KG1 (cell line): ENCODE measurements at regions not wholly inside any gene's neighbourhood (a gene's known extent, or its start where the extent isn't known, plus 50 kb on each side); places are given as distances from the start of the nearest gene placed in this dataset.

Experiments
- DNase-seq: peaks from one replicate; lab custom pipeline; 2025; lab: John Stamatoyannopoulos, UW

DNA sequence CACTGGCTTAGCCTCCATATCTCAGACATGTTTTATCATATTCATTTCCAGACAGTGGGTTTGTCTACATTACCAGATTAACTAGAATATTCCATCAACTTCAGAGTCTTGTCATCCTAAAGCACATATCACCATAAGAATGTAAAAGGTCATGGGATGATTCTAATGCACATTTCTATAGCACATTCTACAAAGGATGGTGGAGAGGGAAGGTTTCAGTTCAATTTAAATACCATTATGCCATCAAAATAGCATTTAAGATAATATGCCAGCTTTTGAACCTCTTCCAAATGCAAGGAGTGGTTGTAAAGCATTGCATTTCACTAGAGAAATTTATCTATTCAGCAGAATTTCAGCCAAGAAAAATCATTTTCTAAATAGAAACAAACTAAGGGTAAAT is 970.5 kb downstream of the TTLL7 start:
- no peak for DNase-seq

DNA sequence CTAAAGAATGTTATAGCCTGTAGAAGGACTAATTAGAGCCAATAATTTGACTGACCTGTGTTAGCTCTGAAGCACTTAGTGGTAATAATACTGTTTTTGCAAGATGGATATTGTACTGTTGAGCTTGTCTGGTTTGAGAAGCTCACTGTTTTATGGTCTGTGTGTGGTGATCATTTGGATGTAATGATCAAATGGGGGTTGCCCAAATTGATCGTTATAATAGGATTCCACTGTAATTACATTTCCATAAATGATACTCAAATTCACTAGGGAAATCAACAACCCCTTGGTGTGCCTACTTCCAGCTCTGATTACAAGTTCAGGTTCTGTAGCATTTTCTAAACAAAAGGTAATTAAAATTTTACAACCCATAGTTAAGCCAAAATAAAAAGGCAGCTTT is 971.4 kb downstream of the TTLL7 start:
- DNase-seq, result no peak

DNA sequence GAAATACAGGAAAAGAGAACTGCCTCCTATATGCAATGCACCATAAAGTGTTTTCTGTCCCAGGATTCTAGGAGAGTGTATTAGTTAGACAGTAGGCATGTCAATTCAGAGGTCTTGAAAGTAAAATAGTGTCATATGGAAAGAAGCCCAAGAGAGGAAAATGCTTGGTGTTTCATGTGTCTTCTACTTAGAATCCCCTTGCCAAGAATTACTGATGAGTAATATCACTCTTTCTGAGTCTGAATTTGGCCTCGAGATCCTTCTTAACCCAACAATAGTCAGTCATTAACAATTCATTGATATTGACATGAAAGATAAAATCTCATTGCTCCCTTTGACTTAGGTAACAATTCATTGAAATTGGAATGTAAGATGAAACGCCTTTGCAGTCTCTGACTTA is 972.2 kb downstream of the TTLL7 start:
- no peak for DNase-seq

DNA sequence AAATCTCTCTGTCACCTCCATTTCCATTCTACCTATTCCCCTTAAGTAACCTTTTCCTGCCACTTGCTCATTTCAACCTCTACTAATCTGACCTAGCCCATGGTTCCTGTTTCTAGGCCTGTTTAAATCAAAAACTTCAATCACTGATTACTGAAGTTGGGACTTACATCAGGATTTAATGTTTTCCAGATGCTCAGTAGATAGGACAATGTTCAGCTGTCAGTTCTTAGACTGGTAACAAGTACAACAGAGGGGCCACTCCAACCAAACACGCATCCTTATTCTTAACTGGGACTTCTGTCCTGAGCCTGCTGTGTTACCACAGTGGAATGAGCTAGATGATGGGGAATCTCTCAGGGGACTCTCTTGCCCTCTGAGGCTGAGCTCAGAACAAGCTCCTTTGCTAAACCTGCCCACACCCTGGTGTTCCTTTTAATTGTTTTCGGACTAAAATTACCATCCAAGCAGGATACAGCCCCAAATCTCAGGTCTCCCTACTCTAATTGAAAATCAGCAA is 974.6 kb downstream of the TTLL7 start:
- no peak for DNase-seq

DNA sequence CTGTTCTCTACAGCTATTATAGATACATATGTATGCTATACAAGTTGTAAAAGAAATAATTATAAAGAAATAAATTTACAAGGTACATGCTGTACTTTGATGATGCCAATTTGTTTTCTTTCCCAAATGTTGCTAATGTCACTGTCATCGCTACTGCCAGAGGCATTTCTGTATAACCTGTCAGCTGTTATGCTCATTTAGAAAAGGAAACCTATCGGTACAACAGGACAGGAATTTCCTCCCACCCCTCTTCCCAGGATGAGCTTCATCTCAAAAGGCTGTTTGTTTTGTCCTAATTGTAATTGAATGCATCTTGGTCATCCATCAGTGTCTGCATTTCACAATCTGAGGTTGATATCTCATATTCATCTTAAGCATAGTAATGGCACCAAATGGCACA is 975.7 kb downstream of the TTLL7 start:
- DNase-seq, result no peak

DNA sequence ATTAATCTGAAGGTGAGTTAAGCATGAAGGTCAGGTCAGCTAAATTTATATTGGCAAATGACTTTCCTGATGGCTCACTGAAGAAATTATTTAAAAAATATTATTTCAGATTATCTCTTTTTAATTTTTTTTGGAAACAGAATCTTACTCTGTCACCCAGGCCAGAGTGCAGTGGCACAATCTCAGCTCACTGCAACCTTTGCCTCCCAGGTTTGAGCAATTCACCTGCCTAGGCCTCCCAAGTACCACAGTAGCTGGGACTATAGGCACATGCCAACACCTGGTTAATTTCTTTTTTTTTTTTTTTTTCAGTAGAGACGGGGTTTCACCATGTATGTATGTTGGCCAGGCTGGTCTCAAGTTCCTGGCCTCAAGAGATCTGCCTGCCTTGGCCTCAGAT is 976.7 kb downstream of the TTLL7 start:
- no peak for DNase-seq

DNA sequence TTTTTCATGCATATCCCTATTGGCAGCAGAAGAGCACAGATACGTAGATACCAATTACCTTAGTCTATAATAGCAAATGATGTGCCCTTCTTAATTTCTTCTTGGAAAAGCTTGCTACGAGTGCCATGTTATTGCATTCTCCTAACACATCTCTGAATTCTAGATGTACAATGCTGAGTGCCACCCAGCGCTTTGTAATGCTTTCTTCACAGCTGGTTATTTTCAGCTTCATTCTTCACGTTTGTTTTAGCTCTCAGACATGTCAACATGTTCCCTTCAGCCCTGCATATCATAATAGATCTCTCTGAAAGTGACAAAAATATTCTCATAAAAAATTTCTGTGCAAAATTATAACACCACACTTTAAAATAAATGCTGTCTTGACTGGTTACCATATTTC is 981.2 kb downstream of the TTLL7 start:
- DNase-seq, result no peak

DNA sequence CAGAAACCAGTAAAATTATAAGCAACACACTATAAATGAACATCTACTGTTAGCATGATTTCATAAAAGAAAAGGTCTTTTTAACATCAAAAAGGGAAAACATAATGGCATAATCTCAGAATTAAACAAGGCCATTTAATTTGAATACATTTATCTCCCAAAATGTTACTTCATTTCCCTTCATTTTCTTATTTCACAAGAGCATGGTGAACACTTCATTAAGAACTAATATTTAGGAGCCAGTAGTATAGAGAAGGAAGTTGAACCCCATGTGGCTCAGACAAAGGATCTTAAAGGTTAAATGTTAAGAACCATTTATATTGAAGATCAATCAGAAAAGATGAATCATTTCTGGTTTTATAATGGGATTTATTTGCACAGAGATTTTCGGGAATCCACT is 981.7 kb downstream of the TTLL7 start:
- no peak for DNase-seq

DNA sequence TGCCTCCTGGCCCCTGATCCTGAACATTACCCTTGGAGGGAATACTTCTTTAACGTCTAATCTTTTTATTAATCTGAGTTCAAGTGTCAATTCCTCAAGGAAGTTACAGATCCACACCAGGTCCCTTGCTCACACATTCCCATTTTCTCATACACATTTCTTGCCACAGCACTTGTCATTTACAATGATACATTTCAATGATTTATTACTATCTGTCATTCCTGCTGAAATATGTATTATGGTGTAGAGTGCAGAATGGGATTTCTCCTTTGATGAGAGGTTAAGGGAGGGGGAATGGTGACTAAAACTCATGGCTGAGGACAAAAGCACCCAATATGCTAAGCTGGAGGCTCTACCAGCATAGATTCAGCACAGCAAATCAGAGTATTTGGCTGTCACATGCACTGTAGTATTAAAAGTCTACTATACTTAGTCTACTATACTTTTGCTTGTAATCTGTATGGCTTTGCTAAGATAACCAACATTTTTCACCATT is 982.5 kb downstream of the TTLL7 start:
- DNase-seq, result no peak

DNA sequence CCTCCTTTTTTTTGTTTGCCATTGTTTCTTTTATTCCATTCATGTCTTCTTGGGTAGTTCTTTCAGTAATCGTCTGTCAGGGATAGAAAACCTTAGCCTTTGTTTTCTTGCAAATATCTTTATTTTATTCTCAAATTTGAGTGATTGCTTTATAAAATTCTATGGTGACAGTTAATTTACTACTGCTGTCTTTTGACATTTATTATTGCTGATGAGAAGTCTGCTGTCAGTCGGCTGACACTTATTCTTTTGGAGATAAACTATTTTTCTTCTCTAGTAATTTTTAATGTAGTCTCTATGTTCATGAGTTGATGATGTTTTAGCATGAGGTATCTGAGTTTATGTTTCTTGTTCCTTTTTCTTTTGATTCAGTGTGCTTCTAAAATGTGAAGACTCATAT is 983.8 kb downstream of the TTLL7 start:
- DNase-seq, result no peak

DNA sequence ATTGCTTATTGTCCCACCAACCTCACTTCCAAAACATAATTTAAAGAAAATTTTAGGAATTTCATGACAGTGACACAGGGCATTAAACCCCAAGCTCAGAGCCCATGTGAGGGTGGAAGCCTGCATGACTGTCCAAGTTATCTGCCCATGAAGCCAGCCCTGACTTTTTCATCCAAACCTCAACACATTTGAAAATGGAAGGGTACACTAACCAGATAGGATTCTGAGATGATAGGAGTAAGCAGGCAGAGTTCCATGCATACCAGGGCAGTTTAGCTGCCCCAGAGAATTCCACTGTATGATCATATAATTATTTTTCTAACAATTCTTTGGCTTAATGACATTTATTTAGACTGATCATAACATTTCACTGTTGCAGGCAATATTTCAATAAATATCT is 986.0 kb downstream of the TTLL7 start:
- no peak for DNase-seq

DNA sequence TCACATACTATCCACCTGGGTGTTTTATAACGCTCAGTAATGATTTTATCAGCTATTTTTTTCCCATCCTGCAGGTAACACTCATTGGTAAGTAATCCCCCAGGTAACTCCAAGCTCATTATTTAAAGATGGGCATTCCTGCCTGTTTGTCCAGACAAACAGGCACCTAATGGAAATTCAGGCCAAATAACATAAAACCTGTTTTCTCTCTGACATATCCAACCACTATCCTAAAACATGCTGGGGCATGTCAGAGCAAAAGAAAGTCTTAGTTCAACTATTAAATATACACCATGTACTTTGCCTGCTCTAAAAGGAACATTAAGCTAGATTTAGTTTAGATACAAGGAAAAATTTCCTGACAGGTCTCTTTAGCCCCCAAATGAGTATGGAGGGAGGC is 987.7 kb downstream of the TTLL7 start:
- DNase-seq, result no peak

DNA sequence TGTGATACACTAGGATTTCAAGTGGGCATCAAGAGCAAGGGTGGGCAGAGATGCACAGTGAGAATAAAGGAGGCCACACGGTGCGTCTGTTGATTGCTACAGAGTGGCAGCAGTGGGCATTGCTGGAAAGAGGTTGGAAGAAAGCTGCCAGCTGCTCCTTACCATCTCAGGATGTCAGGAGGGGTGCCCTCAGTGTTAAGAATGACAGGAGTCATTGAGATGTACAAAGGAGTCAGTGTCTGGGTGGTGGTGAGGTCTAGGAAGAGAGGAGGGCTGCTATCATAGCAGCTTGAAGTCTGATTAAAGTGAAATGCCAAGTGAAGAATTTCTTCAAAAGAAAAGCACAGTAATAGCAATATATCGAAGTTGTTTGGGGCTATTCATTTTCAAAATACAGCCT is 992.7 kb downstream of the TTLL7 start:
- no peak for DNase-seq

DNA sequence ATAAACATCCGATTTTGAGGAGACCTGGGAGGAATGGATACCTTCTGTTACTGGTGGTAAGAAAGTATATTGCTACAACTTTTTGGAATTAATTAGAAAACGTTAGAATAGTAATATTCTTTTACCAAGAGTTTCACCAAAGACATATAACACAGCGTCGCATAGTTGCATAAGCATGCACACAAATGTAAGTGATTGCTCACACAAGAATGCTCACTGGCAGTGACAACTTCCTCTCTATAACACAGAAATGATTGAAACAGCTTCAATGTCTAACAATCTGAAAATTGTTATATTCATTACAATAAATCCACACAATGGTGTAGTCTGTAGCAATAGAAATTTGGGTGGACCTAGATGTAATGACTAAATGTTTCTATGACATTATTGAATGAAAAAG is 998.6 kb downstream of the TTLL7 start:
- no peak for DNase-seq

DNA sequence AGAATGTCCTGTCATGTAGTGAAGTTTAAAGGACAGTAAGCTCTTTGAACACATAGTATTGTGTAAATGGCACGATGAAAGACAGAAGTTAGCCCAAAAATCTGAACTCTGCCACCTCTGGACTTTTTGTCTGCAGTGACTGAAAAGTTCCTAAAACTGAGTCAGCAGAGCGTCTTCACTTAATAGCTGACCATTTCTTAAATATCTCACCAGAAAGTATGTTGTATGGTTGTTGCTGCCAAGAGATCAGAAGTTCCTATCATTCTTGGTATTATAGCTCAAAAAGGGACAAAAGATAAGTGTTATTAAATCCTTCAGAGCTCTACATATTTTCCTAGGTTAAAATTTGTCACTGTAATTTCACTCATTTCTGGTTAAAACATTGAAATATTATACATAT is 1003.0 kb downstream of the TTLL7 start:
- no peak for DNase-seq

DNA sequence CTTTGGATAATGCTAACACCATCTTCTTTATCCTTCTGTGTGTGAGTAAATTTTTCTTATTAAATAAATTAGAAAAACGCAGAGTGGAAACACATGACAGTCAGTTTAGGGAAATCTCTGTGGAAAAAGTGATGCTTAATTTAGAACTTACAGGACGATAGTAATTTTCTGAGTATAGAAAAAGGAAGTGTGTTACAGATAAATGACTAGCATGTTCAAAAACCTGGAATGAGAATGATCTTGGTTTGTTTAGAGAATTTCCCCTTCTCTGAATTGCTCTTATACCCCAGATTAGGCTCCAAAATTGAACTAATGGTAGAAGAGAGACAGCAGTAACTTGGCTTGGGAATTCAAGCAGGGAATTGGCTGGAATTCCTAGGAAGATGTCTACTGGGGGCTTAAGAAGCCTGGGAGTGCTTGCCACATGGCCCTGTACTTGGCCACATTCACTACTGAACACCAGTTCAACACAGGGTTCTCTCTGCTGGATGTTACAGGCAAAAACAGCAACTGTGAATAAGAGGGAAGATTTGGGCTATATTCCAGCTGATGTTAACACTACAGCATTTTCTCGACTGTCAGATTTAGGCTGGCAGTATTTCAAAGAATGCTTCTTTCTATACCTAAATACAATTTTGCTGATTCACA is 1004.2 kb downstream of the TTLL7 start:
- no peak for DNase-seq

DNA sequence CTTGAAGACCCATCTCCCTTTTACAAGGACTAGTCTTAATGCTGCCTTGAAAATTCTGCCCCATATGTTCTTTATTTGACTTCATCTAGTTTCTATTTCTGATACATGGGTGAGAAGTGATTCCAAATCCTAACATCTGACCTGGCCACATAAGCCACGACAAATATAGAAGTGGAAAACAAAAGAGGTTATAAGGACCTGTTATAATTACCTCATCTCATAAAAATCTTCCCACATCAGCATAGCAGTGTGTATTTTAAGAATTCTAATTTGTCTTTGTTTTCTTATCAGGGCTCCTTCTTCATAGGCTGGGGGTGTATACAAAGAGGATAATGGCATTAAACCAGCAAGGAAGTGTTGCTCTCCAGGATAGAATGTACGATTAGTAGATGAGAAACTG is 1007.4 kb downstream of the TTLL7 start:
- DNase-seq, result no peak

DNA sequence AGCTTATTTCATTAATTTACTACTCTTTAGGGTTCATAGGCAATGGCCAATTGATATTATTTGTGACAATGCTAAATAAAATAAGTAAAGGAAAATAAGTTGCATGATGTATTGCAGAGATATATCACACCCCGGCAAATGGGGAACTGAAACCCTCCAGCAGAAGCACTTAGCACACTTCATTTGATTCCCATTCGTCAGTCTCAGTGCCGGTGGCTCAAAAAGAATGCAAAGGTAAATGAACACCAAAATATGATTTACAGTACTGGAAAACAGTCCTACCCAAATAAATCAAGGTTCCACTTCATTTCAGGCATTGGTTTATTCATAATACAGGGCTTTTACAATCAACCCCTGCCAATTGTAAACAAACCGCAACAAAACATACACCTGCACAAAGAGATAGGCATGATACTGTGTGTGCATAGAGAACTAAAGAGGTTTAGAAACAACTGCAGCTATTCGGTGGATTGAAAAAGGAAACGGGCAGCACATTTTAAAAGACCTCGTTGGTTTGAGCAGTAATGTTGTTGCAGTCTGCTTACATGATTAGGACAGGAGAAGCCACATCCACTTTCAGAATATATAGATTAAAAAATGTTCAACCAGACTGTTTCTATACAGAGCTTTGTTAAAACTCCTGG is 1019.2 kb downstream of the TTLL7 start:
- DNase-seq, result no peak

DNA sequence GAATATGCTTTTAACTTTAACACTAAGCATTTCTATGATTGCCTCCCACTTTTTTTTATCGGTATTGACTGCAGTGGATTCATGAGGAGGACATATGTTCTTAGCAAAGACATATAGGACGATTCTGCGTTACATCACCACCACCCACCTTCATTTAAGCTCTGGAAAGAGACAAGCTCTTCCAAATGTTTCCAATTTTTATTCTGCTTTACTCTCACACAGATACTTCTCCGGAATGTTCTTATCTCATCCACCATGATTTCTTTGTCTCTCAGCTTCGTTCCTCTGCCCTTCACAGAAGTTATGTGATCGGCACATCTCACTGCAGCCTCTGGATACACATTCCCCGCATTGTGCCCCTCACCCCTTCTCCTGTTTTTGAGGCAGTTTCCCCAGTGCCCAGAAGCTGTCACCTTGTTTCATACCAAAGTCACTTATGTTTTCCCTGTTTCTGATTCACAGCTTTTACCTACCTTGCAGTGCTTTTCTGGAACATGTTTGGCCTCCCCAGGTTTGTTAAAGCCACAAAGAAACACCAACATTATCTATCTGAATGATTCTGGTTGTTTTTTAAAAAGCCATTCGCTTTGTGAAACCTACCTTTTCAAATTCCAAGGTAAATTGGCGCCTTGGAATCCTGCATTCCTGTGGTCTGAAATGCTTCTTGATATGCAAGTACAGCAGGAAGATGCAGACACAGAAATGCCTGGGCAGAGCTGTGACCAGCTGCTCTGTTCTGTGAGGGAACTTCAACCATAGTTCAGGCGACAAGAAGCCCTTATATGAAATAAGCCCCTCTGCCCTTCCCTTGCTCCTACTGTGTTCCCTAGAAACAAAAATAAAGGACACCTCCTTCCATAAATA is 1020.2 kb downstream of the TTLL7 start:
- DNase-seq, result no peak

DNA sequence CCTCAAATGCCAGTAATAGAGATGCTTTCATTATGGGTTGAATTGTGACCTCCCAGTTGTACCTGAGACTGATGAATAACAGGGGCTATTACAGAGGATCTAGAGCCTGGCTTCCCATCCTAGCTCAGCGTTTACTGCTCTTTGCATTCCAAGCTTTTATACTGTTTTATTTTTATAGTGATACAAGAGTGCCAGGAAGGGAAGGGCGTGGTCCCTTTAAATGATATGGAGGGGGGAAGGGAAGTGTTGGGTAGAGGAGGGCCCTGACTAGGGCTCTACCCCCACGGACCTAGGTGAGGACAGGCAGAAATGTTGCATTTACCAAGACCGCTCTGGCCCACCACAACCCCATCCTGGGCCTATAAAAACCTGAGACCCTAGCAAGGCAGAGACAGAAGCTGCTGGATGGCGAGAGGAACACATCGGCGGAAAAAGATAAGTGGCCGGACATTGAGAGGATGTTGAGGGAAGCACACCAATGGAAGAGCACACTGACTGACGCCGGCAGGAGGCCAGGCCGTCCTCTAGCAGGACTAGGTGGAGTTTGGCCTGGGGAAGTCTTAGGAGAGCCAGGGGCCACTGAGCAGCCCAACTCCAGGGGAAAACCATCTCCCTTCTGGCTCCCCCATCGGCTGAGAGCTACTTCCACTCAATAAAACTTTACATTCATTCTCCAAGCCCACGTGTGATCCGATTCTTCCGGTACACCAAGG is 1025.9 kb downstream of the TTLL7 start:
- DNase-seq, result no peak

DNA sequence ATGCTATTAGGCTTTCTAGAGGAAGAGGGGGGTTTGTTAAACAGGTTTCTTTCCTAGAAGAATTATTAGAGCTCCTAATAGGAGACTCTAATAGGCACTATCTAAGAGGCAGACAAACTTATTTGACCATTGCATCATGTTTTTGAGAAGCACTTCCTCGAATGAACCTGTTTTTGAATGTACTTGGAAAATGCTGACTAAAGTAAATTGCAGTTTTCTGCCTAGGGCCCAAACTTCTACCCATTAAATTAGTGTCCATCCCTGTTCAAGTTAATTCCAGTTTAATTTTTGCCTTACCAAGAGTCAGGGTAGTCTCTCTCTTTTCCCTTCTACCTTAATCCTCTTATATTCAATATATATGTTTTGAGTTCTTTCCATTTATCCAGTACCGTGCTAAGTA is 1029.6 kb downstream of the TTLL7 start:
- no peak for DNase-seq

DNA sequence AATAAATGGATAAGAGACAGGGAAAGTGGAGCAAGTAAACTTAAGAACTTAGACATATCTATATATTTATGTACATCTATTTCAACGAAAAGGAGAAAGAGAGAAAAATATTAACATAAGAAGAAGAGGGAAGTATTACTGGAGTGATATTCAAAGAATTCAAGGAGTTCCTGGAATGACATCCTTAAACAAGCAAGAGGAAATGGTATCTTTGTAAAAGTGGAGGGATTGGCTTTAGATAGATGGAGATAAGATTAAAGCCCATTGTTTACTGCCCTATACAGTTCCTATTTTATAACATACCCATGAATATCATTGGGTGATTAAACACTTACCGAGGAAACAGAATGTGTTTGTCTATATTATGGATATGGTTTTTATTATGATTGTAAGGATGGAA is 1036.3 kb downstream of the TTLL7 start:
- DNase-seq, result no peak
